K562 (cell line): ENCODE measurements at regions not wholly inside any gene's neighbourhood (a gene's known extent, or its start where the extent isn't known, plus 50 kb on each side); places are given as distances from the start of the nearest gene placed in this dataset.

Experiments used
- BRD9 ChIP-seq: fragments of 450-650 bp; IDR thresholded peaks from 2 replicates; pipeline ENCODE4 v1.6.1; 2018; ENCODE audit warnings: low read depth; ENCODE audit not compliant: partially characterized antibody
- CXXC5 ChIP-seq: fragments of 250-450 bp; sonication (Bioruptor Pico); IDR thresholded peaks from 2 replicates; pipeline ENCODE4 v1.8.0; 2022; ENCODE audit warnings: inconsistent platforms, mild to moderate bottlenecking, moderate library complexity
- ETV1 ChIP-seq: fragments of 450-650 bp; conservative IDR thresholded peaks from 2 replicates; pipeline ENCODE4 v1.6.1; 2016; ENCODE audit warnings: missing genetic modification characterization, control low read depth, low read depth, missing compliant biosample characterization
- FOXA1 ChIP-seq: fragments of 450-650 bp; IDR thresholded peaks from 2 replicates; pipeline ENCODE4 v1.6.1; 2016; ENCODE audit warnings: mild to moderate bottlenecking, borderline replicate concordance
- HDAC2 ChIP-seq: fragments of 450-650 bp; IDR thresholded peaks from 2 replicates; pipeline ENCODE4 v1.6.1; 2016; ENCODE audit warnings: mild to moderate bottlenecking
- KDM1A ChIP-seq, 2 experiments: fragments of 450-650 bp; IDR thresholded peaks; 2 replicates each; pipeline ENCODE4 v1.6.1; 2016; ENCODE audit warnings: mild to moderate bottlenecking in 2 of 2
- MCM2 ChIP-seq: fragments of 450-650 bp; IDR thresholded peaks from 2 replicates; pipeline ENCODE4 v1.6.1; 2017; ENCODE audit warnings: low read depth, mild to moderate bottlenecking
- MTF1 ChIP-seq: fragments of 250-450 bp; sonication (Bioruptor Pico); IDR thresholded peaks from 2 replicates; pipeline ENCODE4 v1.9.0; 2021; ENCODE audit warnings: moderate library complexity, mild to moderate bottlenecking, inconsistent platforms, borderline replicate concordance
- PHF21A ChIP-seq: fragments of 450-650 bp; IDR thresholded peaks from 2 replicates; pipeline ENCODE4 v1.6.1; 2017; ENCODE audit warnings: low read depth, borderline replicate concordance
- PURB ChIP-seq: sonication (generic); formaldehyde crosslinking; IDR thresholded peaks from 2 replicates; pipeline ENCODE4 v1.9.0; 2021; ENCODE audit warnings: low read depth, mild to moderate bottlenecking, missing genetic modification reagents
- RCOR1 ChIP-seq, 2 experiments: IDR thresholded peaks; 2 replicates each; pipeline ENCODE4 v1.6.1; 2012; ENCODE audit warnings: low read depth in 2 of 2, low read length in 2 of 2, borderline replicate concordance in 1 of 2, improper control_type of control experiment in 1 of 2
- STAT5A ChIP-seq: IDR thresholded peaks from 2 replicates; pipeline ENCODE4 v1.6.1; 2012; ENCODE audit warnings: low read length, inconsistent platforms, borderline replicate concordance
- ZKSCAN3 ChIP-seq: fragments of 250-450 bp; sonication (Bioruptor Pico); IDR thresholded peaks from 2 replicates; pipeline ENCODE4 v1.4.0; 2020
- ZNF212 ChIP-seq: fragments of 450-650 bp; formaldehyde crosslinking; IDR thresholded peaks from 2 replicates; pipeline ENCODE4 v1.4.0; 2020; ENCODE audit warnings: mild to moderate bottlenecking
- ZNF311 ChIP-seq: fragments of 250-450 bp; sonication (Bioruptor Pico); IDR thresholded peaks from 2 replicates; pipeline ENCODE4 v1.4.0; 2020; ENCODE audit warnings: mild to moderate bottlenecking, moderate library complexity
- ZNF408 ChIP-seq: fragments of 250-450 bp; sonication (Bioruptor Pico); IDR thresholded peaks from 2 replicates; pipeline ENCODE4 v1.4.0; 2020; ENCODE audit warnings: low read depth, mild to moderate bottlenecking, moderate library complexity
- ZNF444 ChIP-seq: fragments of 250-450 bp; sonication (Bioruptor Pico); IDR thresholded peaks from 2 replicates; pipeline ENCODE4 v1.4.0; 2020; ENCODE audit warnings: mild to moderate bottlenecking, moderate library complexity
- TF ChIP-seq, protein P1 (sequence below): IDR thresholded peaks from 3 replicates; pipeline ENCODE4 v1.6.1; 2011; ENCODE audit warnings: borderline replicate concordance, mild to moderate bottlenecking; ENCODE audit not compliant: insufficient read length, insufficient read depth
- TF ChIP-seq, protein P2 (sequence below): sonication (generic); formaldehyde crosslinking; IDR thresholded peaks from 2 replicates; pipeline ENCODE4 v1.8.0; 2023; ENCODE audit warnings: mild to moderate bottlenecking, missing genetic modification reagents
- TF ChIP-seq, protein P3 (sequence below), 2 experiments: fragments of 450-650 bp; conservative IDR thresholded peaks; 2 replicates each; pipeline ENCODE4 v1.6.1; 2017; ENCODE audit warnings: mild to moderate bottlenecking in 2 of 2, moderate library complexity in 2 of 2
- TF ChIP-seq, protein P4 (sequence below): sonication (generic); formaldehyde crosslinking; IDR thresholded peaks from 2 replicates; pipeline ENCODE4 v1.8.1; 2022; ENCODE audit warnings: missing genetic modification reagents

- TF ChIP-seq ETV1 (tag) (no peak), FOXA1 (no peak), ZNF311 (CRISPR knock-in tag) (no peak), BRD9 (peak; percentile 42), STAT5A (no peak), PURB (CRISPR knock-in tag) (no peak), PHF21A (no peak), ZKSCAN3 (no peak), MCM2 (no peak), KDM1A (IDR thresholded peaks at IDR 0.05) (peak; percentile 73 to 83), RCOR1 (IDR thresholded peaks at IDR 0.05; ENCODE audit: borderline replicate concordance in 1 of 2, low read depth in 2 of 2, low read length in 2 of 2) (peak in 1 of 2 experiments; percentile 60; a peak in 1 of 4 replicates), ZNF212 (no peak), ZNF408 (CRISPR knock-in tag) (no peak), HDAC2 (peak; percentile 70), ZNF444 (CRISPR knock-in tag) (no peak), MTF1 (no peak), CXXC5 (CRISPR knock-in tag) (no peak)
- TF ChIP-seq, protein P1, sequence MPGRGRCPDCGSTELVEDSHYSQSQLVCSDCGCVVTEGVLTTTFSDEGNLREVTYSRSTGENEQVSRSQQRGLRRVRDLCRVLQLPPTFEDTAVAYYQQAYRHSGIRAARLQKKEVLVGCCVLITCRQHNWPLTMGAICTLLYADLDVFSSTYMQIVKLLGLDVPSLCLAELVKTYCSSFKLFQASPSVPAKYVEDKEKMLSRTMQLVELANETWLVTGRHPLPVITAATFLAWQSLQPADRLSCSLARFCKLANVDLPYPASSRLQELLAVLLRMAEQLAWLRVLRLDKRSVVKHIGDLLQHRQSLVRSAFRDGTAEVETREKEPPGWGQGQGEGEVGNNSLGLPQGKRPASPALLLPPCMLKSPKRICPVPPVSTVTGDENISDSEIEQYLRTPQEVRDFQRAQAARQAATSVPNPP: no peak
- TF ChIP-seq, protein P2, sequence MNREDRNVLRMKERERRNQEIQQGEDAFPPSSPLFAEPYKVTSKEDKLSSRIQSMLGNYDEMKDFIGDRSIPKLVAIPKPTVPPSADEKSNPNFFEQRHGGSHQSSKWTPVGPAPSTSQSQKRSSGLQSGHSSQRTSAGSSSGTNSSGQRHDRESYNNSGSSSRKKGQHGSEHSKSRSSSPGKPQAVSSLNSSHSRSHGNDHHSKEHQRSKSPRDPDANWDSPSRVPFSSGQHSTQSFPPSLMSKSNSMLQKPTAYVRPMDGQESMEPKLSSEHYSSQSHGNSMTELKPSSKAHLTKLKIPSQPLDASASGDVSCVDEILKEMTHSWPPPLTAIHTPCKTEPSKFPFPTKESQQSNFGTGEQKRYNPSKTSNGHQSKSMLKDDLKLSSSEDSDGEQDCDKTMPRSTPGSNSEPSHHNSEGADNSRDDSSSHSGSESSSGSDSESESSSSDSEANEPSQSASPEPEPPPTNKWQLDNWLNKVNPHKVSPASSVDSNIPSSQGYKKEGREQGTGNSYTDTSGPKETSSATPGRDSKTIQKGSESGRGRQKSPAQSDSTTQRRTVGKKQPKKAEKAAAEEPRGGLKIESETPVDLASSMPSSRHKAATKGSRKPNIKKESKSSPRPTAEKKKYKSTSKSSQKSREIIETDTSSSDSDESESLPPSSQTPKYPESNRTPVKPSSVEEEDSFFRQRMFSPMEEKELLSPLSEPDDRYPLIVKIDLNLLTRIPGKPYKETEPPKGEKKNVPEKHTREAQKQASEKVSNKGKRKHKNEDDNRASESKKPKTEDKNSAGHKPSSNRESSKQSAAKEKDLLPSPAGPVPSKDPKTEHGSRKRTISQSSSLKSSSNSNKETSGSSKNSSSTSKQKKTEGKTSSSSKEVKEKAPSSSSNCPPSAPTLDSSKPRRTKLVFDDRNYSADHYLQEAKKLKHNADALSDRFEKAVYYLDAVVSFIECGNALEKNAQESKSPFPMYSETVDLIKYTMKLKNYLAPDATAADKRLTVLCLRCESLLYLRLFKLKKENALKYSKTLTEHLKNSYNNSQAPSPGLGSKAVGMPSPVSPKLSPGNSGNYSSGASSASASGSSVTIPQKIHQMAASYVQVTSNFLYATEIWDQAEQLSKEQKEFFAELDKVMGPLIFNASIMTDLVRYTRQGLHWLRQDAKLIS (CRISPR knock-in tag): no peak
- TF ChIP-seq, protein P3, sequence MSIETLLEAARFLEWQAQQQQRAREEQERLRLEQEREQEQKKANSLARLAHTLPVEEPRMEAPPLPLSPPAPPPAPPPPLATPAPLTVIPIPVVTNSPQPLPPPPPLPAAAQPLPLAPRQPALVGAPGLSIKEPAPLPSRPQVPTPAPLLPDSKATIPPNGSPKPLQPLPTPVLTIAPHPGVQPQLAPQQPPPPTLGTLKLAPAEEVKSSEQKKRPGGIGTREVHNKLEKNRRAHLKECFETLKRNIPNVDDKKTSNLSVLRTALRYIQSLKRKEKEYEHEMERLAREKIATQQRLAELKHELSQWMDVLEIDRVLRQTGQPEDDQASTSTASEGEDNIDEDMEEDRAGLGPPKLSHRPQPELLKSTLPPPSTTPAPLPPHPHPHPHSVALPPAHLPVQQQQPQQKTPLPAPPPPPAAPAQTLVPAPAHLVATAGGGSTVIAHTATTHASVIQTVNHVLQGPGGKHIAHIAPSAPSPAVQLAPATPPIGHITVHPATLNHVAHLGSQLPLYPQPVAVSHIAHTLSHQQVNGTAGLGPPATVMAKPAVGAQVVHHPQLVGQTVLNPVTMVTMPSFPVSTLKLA (conservative IDR thresholded peaks at IDR 0.05): no peak
- TF ChIP-seq, protein P4, sequence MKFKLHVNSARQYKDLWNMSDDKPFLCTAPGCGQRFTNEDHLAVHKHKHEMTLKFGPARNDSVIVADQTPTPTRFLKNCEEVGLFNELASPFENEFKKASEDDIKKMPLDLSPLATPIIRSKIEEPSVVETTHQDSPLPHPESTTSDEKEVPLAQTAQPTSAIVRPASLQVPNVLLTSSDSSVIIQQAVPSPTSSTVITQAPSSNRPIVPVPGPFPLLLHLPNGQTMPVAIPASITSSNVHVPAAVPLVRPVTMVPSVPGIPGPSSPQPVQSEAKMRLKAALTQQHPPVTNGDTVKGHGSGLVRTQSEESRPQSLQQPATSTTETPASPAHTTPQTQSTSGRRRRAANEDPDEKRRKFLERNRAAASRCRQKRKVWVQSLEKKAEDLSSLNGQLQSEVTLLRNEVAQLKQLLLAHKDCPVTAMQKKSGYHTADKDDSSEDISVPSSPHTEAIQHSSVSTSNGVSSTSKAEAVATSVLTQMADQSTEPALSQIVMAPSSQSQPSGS (CRISPR knock-in tag): no peak
These were observed 52.3 kb upstream of the MYL10 start (continued) for GRCh38 chr7:101681170-101682007.
